GM21786 (cell line): ENCODE measurements at regions not wholly inside any gene's neighbourhood (a gene's known extent, or its start where the extent isn't known, plus 50 kb on each side); places are given as distances from the start of the nearest gene placed in this dataset.
"Not testable (repeated sequence)": the region's sequence is repeated elsewhere in the genome, so short reads cannot be mapped to it uniquely, and the experiment has no call there.

Experiments
- ATAC-seq: cut with Tn5 transposase; IDR thresholded peaks from one replicate; pipeline ENCODE4 v1.9.1; 2021; ENCODE audit not compliant: unreplicated experiment

DNA sequence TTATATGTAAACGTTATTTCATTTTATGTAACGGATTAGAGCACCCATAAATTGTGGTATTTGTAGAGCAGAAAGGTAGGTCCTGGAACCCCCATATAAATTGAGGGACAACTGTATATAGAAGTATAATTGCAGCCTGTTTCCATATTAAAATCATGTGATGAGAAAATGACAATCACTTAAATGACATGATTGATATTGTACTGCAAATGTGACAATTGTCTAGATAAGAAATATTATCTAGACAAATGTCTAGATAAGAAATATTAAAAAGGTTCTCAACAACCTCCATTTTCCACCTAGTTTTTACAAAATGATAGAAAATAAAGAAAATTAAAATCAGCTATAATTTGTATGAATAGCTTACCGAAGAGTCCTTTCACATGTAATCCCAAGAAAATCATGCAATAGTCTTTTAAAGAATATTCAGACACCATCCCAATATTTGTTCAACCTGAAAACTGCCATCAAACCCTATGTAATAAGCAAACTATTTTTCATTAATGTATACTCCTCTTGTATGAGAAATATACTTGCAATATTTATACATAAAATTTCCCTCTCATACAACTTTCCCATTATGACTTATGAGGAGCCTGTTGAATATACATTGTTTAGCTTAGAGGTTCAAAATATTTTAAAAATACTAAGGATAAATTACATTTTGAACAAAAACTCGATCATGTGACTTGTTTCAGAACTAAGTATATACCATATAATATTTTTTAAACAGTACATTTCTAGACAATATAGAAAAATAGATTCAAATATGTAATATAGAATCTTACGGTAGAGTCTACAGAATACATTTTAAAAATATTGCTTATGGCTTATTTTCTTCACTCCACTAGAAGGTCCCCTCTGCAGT is 153.2 kb downstream of the CRPPA start:
- no peak for ATAC-seq

- no peak for ATAC-seq
Measured at GRCh38 chr7:16266877-16267276, 154.5 kb downstream of the CRPPA start.

- ATAC-seq = not testable (repeated sequence)
Measured at GRCh38 chr7:16266470-16266869, 154.9 kb downstream of the CRPPA start.

DNA sequence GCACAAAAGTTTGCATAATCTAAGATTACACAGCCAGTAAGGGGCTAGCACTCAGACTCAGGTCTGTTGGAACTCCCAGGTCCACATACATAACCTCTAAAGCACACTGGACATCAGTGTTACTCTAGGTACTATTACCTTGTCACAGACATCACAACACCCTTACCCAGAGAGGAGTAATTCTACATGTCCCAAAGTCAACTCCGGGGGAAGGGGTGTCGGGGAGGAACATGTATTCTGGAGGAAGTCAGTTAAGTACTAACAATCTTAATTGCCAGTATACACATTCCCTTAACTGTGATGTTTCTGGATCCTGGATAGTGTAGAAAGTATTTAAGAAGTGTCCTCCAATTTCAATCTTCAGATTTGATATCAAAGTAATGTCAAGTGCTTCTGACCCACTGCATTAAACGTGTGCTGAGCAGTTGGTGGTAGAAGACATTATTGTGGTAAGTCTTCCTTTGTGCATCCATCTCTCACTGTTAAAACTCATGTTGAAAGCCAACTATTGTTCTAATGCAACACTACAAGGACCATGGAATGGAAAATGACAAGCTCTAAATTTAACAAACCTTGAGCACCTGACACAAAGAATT is 155.4 kb downstream of the CRPPA start:
- ATAC-seq = no peak

DNA sequence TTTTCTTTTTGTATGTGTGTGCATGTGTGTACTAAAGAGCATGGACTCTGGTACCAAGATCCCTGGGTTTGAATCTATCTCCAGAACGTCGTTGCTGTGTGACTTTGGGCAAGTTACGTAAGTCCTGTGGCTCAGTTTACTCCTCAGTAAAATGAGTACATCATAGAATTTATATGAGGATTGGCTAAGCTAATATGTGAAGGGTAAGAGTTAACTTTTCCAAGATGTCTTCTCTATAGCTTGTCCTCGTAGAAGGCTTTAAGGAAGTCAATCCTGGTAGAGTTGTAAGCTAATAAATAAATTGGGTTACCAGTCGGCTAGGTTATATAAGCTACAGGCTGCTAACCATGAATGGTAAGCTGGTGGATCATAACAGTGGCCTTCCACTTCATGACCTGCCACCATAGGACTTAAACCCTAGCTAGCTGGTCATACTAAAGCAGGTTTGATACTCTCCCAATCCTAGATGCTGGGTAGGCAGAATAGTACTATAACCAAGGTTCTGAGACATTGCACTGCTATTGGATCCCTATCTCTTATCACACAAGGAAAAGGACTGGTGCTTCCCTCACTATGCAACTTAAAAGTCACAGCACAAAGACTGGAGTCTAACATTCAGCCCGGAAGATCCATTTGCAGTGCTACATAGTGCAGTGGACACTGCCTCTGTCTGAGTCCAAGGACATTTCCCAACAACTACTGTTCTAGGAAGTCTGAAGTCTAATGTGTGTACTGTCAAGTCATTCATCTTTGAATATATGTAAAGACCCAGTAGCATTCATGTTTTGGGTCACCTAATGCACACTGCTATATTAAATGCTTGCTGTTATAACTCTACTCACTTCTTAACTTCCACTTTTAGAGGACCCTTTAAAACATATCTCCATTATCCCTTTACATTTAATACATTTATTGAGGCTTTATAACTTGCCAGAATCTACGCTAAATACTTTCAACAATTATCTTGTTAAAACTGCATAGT is 156.2 kb downstream of the CRPPA start:
- ATAC-seq = no peak

DNA sequence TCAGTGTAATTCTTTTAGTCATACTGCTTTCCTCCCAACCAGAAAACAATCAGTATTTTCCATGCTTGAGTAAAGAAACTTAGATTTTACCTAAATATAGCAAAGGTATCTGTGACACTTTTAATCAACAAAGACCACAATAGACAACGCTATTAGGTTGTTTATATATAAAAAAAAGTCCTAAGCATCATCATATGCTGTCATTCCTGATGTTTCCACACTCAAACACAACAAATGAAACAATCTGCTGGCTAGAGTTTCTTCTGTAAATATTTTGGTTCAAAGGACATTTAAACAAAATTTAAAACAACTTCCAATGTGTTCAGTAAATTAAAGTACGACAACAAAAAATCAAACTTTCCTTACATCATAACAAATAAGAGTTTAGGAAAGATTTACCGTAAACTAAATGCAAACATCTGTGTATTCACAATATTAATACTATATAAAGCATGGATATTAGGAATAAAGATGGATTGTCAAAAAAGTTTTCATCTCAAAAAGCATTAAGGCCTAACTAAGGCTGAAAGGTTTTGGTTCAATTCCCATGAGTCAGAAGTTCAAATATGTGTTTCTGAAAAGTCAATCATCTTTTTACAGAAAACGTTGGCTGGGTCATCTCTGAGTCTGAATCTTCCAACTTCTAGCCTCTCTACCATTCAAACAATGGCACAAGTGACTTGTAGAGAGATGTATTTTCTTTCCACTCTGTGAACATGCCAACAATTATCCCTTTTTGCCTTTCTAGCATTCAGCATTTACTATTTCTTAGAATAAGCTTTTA is 157.1 kb downstream of the CRPPA start:
- no peak for ATAC-seq

DNA sequence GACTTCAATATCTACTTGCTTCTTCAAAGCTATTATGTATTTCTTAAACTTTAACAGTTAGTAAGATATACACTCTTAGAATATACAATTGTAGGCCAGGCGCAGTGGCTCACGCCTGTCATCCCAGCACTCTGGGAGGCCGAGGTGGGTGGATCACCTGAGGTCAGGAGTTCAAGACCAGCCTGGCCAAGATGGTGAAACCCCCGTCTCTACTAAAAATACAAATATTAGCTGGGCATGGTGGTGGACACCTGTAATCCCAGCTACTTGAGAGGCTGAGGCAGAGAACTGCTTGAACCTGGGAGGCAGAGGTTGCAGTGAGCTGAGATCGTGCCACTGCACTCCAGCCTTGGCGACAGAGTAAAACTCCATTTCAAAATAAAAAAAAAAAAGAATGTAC is 158.0 kb downstream of the CRPPA start:
- not testable (repeated sequence) for ATAC-seq

DNA sequence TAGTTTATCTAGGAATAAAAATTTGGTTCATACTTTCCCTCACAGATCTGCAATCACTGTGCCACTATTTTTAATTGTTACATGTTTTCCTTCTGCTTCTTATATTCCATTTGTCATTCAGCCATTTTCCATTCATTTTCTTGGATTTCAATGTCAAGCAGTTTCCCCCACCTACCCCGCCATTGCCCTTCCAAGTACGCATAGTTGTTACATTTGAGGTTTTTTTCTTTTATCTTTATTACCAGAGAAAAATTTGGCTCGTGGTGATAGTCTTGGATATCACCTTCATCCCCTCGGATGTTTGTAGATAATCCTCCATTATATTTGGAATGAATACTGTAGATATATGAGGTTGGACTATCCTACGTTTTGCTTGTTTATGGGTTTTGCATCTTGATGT is 159.7 kb downstream of the CRPPA start:
- ATAC-seq = no peak

- no peak for ATAC-seq
Measured at GRCh38 chr7:16261100-16261499, 160.2 kb downstream of the CRPPA start.

DNA sequence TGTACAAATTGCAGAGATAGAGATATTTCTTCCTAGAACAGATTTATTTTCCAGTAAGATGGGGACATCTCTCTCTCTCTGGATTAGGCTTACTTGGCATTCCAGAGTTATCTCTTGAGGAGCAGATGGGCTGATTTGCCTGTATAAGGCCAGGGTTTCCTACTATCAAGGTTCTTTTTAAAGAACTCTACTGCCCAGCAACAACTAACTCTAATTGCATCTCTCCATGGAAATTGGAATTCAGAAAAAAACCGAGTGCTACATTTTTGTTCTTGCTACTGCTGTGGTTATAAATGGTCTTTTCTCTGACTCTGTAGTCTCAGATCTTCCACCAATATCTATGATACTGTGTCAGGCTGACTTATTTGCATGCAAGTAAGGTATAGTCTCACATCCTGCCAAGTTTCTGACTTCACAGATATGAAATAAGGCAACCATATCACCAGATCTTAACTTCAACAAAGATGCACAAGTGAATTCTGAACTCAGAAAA is 161.1 kb downstream of the CRPPA start:
- no peak for ATAC-seq

- ATAC-seq = not testable (repeated sequence)
Measured at GRCh38 chr7:16256419-16256818, 164.9 kb downstream of the CRPPA start.

GRCh38 chr7:16255952-16256351 is 165.4 kb downstream of the CRPPA start:
- not testable (repeated sequence) for ATAC-seq

DNA sequence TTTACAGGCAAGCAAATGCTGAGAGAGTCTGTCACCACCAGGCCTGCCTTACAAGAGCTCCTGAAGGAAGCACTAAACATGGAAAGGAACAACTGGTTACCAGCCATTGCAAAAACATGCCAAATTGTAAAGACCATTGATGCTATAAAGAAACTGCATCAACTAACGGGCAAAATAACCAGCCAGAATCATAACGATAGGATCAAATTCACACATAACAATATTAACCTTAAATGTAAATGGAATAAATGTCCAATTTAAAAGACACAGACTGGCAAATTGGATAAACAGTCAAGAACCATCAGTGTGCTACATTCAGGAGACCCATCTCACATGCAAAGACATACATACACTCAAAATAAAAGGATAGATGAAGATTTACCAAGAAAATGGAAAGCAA is 170.7 kb downstream of the CRPPA start:
- ATAC-seq = not testable (repeated sequence)

GRCh38 chr7:16249204-16249603 is 172.1 kb downstream of the CRPPA start:
- not testable (repeated sequence) for ATAC-seq

DNA sequence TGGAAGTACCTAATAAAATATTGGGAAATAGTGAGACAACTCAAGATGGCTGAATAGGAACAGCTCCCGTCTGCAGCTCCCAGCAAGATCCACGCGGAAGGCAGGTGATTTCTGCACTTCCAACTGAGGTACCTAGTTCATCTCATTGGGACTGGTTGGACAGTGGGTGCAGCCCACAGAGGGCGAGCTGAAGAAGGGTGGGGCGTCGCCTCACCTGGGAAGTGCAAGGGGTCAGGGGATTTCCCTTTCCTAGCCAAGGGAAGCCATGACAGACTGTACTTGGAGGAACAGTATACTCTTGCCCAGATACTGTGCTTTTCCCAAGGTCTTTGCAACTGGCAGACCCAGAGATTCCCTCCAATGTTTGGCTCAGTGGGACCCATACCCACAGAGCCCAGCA is 172.8 kb downstream of the CRPPA start:
- ATAC-seq = not testable (repeated sequence)

DNA sequence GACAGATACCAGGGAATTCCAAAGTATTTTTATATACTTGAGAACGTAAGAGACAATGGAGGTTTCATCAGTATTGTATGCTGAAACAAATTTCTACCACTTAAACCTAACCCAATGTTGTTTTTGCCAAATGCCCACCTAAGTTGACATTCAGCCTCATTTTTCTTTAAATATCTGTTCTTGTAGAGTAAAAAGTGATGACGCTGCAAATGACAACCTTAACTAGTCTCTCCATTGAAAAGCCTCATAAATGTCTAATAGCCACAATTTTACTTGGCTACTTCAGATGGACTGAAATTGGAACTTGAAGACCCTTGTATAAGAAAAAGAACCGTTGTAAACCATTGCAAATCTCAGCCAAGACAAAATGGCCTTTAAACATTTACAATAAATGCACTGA is 176.9 kb downstream of the CRPPA start:
- ATAC-seq = no peak

DNA sequence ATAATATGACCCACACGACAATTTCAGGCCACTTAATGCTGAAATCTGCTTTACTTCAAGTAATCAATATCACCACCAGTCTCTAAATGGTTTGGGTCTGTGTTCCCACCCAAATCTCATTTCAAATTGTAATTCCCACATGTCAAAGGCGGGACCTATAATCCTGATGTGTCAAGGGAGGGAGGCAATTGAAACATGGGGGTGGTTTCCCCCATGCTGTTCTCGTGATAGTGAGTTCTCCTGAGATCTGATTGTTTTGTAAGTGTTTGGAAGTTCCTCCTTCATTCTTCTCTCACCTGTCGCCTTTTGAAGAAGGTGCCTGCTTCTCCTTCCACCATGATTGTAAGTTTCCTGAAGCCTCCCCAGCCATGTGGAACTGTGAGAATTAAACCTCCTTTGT is 178.4 kb downstream of the CRPPA start:
- ATAC-seq = no peak

- ATAC-seq = no peak
Measured at GRCh38 chr7:16241017-16241416, 180.3 kb downstream of the CRPPA start.

GRCh38 chr7:16236381-16236780 is 185.0 kb downstream of the CRPPA start:
- ATAC-seq = no peak
